ENCODE measurements at regions not wholly inside any gene's neighbourhood (a gene's known extent, or its start where the extent isn't known, plus 50 kb on each side); places are given as distances from the start of the nearest gene placed in this dataset.
"Not testable (repeated sequence)": the region's sequence is repeated elsewhere in the genome, so short reads cannot be mapped to it uniquely, and the experiment has no call there.

DNA sequence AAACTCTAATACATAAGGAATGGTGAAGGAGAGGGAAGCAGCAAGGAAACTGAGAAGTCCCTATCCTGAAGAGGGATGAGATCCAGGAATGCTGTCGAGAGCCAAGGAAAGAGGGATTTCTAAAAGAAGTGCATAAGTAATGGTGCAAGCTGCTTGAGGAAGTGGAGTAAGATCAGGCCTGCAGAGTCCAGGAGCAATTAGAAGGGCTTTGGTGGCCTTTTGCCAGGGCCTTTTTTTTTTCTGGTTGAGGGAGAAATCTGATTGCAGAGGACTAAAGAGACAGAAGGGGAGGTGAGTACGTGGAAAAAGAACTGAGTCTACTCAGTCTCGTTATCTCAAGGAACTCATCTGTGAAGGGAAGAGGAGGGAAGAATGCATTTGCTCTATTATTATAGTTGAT lies 396.2 kb downstream of the UTRN start:
- no peaks in the 10 kb centered on the region for H3K36me3 ChIP-seq
- no peaks in the 10 kb centered on the region for H3K27me3 ChIP-seq
- H3K4me3 ChIP-seq (ENCODE audit: low read depth, low read length): no peak overlapping the region
- TF ChIP-seq, protein P1, sequence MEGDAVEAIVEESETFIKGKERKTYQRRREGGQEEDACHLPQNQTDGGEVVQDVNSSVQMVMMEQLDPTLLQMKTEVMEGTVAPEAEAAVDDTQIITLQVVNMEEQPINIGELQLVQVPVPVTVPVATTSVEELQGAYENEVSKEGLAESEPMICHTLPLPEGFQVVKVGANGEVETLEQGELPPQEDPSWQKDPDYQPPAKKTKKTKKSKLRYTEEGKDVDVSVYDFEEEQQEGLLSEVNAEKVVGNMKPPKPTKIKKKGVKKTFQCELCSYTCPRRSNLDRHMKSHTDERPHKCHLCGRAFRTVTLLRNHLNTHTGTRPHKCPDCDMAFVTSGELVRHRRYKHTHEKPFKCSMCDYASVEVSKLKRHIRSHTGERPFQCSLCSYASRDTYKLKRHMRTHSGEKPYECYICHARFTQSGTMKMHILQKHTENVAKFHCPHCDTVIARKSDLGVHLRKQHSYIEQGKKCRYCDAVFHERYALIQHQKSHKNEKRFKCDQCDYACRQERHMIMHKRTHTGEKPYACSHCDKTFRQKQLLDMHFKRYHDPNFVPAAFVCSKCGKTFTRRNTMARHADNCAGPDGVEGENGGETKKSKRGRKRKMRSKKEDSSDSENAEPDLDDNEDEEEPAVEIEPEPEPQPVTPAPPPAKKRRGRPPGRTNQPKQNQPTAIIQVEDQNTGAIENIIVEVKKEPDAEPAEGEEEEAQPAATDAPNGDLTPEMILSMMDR (IDR thresholded peaks at IDR 0.05; ENCODE audit: low read depth, low read length): no peak
- DNase-seq: no peak
- peaks cover 2% of the 10 kb centered on the region; the same call in 1 of the 2 replicates for H3K4me1 ChIP-seq
- no peaks in the 10 kb centered on the region for H3K9me3 ChIP-seq

DNA sequence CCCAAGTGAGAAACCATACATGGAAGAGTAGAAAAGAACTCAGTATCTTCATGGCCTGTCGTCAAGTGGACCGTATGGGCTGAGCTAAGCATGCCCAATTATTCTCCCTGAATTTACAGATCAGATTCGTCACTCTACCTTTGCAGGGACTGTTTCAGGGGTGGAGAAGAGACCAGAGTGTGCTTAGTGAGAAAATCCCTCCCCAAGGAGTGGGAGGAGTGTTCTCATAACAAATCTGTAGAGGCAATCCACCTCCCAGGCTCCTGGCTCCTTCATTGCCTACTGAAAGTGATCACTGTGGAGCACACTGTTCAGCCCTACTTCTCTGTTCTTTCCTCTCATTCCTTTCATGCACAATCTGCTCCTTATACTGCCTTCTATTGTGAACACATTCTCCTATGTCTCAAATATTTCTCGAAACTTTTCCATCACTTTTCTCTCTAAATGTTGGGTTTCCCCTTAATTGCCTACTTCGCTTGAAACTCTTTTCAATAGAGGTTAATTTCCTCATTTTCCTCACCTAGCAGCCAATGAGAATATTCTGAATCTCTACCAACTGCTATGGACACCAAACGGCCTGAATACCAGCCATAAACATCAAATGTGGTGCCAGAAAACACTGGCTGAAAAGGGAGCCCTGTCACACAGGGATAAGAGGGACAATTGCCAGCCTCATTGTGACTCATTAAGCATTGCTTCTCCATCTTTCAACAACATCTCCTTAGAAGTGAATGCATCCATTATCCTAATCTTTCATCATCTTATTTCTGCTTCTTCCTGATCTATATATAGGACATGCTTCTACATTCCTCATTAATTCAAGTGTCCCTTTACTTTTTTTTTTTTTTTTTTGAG lies 398.3 kb downstream of the UTRN start:
- TF ChIP-seq, protein P1 (IDR thresholded peaks at IDR 0.05; ENCODE audit: low read depth, low read length): no peak
- no peaks in the 10 kb centered on the region; the same call in 1 of the 2 replicates for H3K36me3 ChIP-seq
- no peak overlapping the region for H3K4me3 ChIP-seq (ENCODE audit: low read depth, low read length)
- no peak for DNase-seq
- no peaks in the 10 kb centered on the region for H3K27me3 ChIP-seq
- peaks cover 2% of the 10 kb centered on the region; the same call in 1 of the 2 replicates for H3K4me1 ChIP-seq
- H3K9me3 ChIP-seq: no peaks in the 10 kb centered on the region

DNA sequence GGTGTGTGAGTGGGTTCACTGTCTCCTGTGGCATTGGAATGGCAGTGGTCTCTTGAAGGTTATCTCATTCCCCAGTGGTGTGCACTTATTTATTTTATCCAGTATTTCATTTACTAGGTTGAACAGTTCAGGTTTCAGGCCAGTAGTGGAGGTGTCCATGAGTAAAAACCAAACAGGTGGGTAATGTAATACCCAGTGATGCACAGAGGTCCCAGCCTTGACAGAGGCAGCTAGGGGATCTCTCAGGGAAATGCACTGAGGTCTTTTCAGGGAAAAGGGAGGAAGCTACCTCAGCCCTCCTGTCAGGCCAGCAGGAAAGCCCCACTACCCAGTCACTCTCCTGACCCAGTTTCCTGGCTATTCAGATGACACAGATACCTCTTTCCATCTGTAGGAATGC lies 403.6 kb downstream of the UTRN start:
- Histone ChIP-seq H3K9me3 (peaks cover 2% of the 10 kb centered on the region; the same call in 1 of the 2 replicates), H3K27me3 (no peaks in the 10 kb centered on the region), H3K4me1 (no peaks in the 10 kb centered on the region), H3K4me3 (ENCODE audit: low read depth, low read length) (no peak overlapping the region), H3K36me3 (no peaks in the 10 kb centered on the region; the same call in 1 of the 2 replicates)
- DNase-seq: no peak
- TF ChIP-seq, protein P1 (IDR thresholded peaks at IDR 0.05; ENCODE audit: low read depth, low read length): no peak

DNA sequence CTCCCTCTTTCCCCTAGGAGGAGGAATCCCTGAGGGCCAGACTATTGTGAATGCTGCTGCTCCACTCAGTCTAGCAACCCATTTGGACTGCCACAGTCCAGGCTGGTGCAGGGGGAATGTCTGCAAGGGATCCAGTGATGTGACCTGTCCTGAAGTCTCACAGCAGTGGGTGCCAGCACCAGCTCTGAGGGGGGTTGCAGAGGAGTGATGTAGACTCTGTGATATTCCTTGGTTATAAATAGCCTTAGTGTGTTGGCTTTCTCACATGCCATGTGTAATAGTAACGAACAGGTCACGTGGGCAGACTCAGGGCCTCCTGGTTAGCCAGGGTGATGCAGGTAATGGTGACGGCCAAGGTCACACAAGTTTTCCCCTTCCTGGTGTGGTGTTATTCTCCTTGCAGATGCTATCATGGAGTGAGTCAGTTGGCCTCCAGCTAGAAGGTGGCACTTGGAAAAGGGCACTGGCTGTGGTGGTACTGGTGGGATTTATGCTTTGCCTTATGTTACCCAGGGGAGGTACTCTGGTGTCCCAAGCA lies 404.4 kb downstream of the UTRN start:
- DNase-seq: no peak

DNA sequence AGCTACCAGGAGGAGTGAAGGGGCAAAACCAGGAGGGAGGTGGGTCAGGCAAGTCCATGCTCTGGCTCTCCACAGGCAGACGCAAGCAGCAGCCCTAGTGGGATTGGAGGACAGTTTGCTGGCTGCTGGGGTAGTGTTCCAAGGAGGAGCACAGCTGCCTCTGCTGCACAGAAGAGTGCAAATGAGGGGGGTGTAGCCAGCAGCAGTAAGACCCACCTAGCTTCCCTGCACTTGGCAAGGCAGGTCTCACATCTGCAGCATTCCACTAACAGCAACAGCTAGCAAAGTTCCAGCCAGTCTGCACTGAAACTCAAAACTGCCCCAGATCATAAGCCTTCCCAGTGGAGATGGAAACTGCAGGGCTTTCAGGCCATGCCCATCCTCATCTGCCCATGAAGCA lies 405.0 kb downstream of the UTRN start:
- H3K36me3 ChIP-seq: no peaks in the 10 kb centered on the region; the same call in 1 of the 2 replicates
- no peak overlapping the region for H3K4me3 ChIP-seq (ENCODE audit: low read depth, low read length)
- no peaks in the 10 kb centered on the region for H3K27me3 ChIP-seq
- DNase-seq: no peak
- H3K4me1 ChIP-seq: no peaks in the 10 kb centered on the region
- peaks cover 2% of the 10 kb centered on the region; the same call in 1 of the 2 replicates for H3K9me3 ChIP-seq
- TF ChIP-seq, protein P1 (IDR thresholded peaks at IDR 0.05; ENCODE audit: low read depth, low read length): no peak

More for the DNA sequence above, 404.4 kb downstream of the UTRN start:
- TF ChIP-seq, protein P1 (IDR thresholded peaks at IDR 0.05; ENCODE audit: low read depth, low read length): no peak
- no peak overlapping the region for H3K4me3 ChIP-seq (ENCODE audit: low read depth, low read length)
- H3K9me3 ChIP-seq: peaks cover 2% of the 10 kb centered on the region; the same call in 1 of the 2 replicates
- H3K4me1 ChIP-seq: no peaks in the 10 kb centered on the region
- no peaks in the 10 kb centered on the region; the same call in 1 of the 2 replicates for H3K36me3 ChIP-seq
- H3K27me3 ChIP-seq: no peaks in the 10 kb centered on the region

DNA sequence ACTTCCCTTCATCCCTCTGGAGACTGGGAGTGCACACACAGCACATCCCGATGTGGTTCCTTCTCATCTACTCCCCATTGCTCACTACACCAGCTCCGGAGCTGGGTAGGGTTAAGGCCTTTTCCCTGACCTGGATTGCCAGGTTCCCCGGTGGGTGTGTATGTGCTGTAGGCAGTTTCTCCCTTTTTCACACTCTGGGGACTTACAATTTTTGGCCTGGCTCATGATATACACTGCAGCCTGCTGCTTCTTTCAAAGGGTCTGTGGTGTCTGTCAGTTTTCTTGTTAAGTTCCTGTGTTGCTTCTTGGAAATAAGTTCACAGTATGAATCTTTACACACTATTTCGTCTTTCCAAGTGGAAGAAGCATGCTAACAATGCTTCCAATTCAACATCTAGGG lies 405.5 kb downstream of the UTRN start:
- Histone ChIP-seq H3K36me3 (no peaks in the 10 kb centered on the region; the same call in 1 of the 2 replicates), H3K27me3 (no peaks in the 10 kb centered on the region), H3K9me3 (peaks cover 2% of the 10 kb centered on the region; the same call in 1 of the 2 replicates), H3K4me3 (ENCODE audit: low read depth, low read length) (no peak overlapping the region), H3K4me1 (peaks cover 2% of the 10 kb centered on the region)
- DNase-seq: no peak
- TF ChIP-seq, protein P1 (IDR thresholded peaks at IDR 0.05; ENCODE audit: low read depth, low read length): no peak

DNA sequence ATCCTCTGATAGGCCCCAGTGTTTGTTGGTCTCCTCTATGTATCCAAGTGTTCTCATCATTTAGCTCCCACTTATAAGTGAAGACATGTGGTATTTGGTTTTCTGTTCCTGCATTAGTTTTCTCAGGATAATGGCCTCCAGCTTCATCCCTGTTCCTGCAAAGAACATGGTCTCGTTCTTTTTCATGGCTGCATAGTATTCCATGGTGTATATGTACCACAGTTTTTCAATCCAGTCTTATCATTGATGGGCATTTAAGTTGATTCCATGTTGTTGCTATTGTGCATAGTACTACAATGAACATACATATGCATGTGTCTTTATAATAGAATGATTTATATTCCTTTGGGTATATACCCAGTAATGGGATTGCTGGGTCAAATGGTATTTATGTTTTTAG lies 406.9 kb downstream of the UTRN start:
- H3K4me3 ChIP-seq (ENCODE audit: low read depth, low read length); H3K9me3 ChIP-seq; DNase-seq; H3K36me3 ChIP-seq; H3K27me3 ChIP-seq: not testable (repeated sequence)
- H3K4me1 ChIP-seq: peaks cover 11% of the 10 kb centered on the region
